ENCODE measurements at regions not wholly inside any gene's neighbourhood (a gene's known extent, or its start where the extent isn't known, plus 50 kb on each side); places are given as distances from the start of the nearest gene placed in this dataset.
A peak's percentile ranks its signal among the peaks of the same experiment; 100 is the strongest.

- TF ChIP-seq BACH1 (IDR thresholded peaks at IDR 0.05; ENCODE audit: low read length) (no peak), TBP (IDR thresholded peaks at IDR 0.05; ENCODE audit: low read depth, low read length) (peak; percentile 86), SAP30 (IDR thresholded peaks at IDR 0.05; ENCODE audit: insufficient read depth, insufficient replicate concordance, low read length) (no peak), CTBP2 (IDR thresholded peaks at IDR 0.05; ENCODE audit: borderline replicate concordance, insufficient read depth, insufficient read length, low read length) (no peak), GTF2F1 (IDR thresholded peaks at IDR 0.05; ENCODE audit: borderline replicate concordance, low read depth, low read length) (no peak), SP2 (IDR thresholded peaks at IDR 0.05; ENCODE audit: low read length) (no peak), ASH2L (IDR thresholded peaks at IDR 0.05; ENCODE audit: low read length) (peak; percentile 19), CBX5 (IDR thresholded peaks at IDR 0.05; ENCODE audit: low read depth, low read length) (no peak), CHD1 (IDR thresholded peaks at IDR 0.05; ENCODE audit: low read depth, low read length) (no peak), RAD21 (IDR thresholded peaks at IDR 0.05 in 1 of 2, conservative IDR thresholded peaks at IDR 0.05 in 1 of 2; ENCODE audit: low read depth in 2 of 2, low read length in 2 of 2) (no peak), SIN3A (conservative IDR thresholded peaks at IDR 0.05 in 1 of 2, IDR thresholded peaks at IDR 0.05 in 1 of 2; ENCODE audit: low read depth in 1 of 2, low read length in 2 of 2) (no peak), SP1 (IDR thresholded peaks at IDR 0.05; ENCODE audit: low read depth, low read length) (no peak), HDAC6 (IDR thresholded peaks at IDR 0.05; ENCODE audit: low read depth, low read length) (no peak), ATF2 (IDR thresholded peaks at IDR 0.05; ENCODE audit: low read length) (no peak), CBX8 (IDR thresholded peaks at IDR 0.05; ENCODE audit: borderline replicate concordance, low read depth, low read length) (no peak), HDAC2 (IDR thresholded peaks at IDR 0.05; ENCODE audit: borderline replicate concordance in 1 of 2, low read depth in 2 of 2, low read length in 2 of 2) (0 out of 4 replicates have a peak, but pooled peaks of 1 of the 2 experiments have one; percentile 46), SUZ12 (IDR thresholded peaks at IDR 0.05; ENCODE audit: low read length) (no peak)
These were observed 86.3 kb downstream of the ASCL1 start (continued) for GRCh38 chr12:103043531-103044486.
